ENCODE measurements at regions not wholly inside any gene's neighbourhood (a gene's known extent, or its start where the extent isn't known, plus 50 kb on each side); places are given as distances from the start of the nearest gene placed in this dataset.

DNA sequence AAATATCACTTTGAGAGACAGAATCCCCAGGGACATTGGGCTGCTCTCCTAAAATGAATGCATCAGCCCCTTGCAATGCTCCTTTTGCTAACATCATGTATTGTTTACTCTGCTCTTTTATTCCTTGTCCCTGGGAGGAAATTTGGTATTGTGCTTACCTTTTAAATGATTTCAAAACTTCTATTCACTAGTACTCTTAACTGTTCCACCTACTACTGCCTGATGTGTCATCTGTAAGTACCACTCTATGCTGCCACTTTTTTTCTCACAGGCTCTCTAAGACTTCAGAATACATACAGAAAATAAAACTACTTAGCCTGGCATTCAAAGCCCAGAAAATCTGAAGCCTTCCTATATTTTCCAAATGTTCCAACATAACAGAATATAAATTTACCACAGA is 667.2 kb downstream of the BRINP1 start:
- FAIRE-seq, result no peak
- DNase-seq (ENCODE audit: insufficient read length, low spot score), result no peak
- TF ChIP-seq PAX5 (IDR thresholded peaks at IDR 0.05; ENCODE audit: insufficient read depth, low read length, severe bottlenecking) (no peak), POLR2A (IDR thresholded peaks at IDR 0.05; ENCODE audit: low read depth, low read length) (no peak), SPI1 (IDR thresholded peaks at IDR 0.05; ENCODE audit: low read depth, low read length) (no peak), POLR2AphosphoS5 (IDR thresholded peaks at IDR 0.05; ENCODE audit: low read depth, low read length) (no peak), POU2F2 (IDR thresholded peaks at IDR 0.05; ENCODE audit: low read depth, low read length) (no peak), TAF1 (IDR thresholded peaks at IDR 0.05; ENCODE audit: low read depth, low read length) (no peak)

DNA sequence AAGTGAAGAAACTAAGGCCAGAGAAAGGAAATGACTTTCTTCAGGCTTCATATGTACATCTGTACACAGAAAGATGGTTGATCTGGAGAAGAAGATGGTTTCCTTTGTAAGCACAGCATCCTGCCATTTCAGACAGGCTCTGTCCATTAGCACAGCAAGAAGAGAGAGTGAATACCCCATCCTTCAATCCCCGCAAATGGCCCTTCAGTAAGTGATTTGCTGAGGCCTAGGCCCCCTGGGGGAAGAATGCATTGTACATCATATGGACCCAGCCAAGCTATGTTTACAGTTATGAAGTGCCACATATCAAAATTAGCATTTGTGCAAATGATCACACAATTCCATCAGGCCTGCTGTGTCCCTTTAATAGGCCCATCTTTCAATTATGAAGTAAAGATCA is 657.4 kb downstream of the BRINP1 start:
- TF ChIP-seq TAF1 (IDR thresholded peaks at IDR 0.05; ENCODE audit: low read depth, low read length) (no peak), POU2F2 (IDR thresholded peaks at IDR 0.05; ENCODE audit: low read depth, low read length) (no peak), POLR2AphosphoS5 (IDR thresholded peaks at IDR 0.05; ENCODE audit: low read depth, low read length) (no peak), POLR2A (IDR thresholded peaks at IDR 0.05; ENCODE audit: low read depth, low read length) (no peak), PAX5 (IDR thresholded peaks at IDR 0.05; ENCODE audit: insufficient read depth, low read length, severe bottlenecking) (no peak), SPI1 (IDR thresholded peaks at IDR 0.05; ENCODE audit: low read depth, low read length) (no peak)
- FAIRE-seq (no peak), DNase-seq (ENCODE audit: insufficient read length, low spot score) (no peak)

- TF ChIP-seq PAX5 (IDR thresholded peaks at IDR 0.05; ENCODE audit: insufficient read depth, low read length, severe bottlenecking) (no peak), POLR2A (IDR thresholded peaks at IDR 0.05; ENCODE audit: low read depth, low read length) (no peak), POLR2AphosphoS5 (IDR thresholded peaks at IDR 0.05; ENCODE audit: low read depth, low read length) (no peak), SPI1 (IDR thresholded peaks at IDR 0.05; ENCODE audit: low read depth, low read length) (no peak), POU2F2 (IDR thresholded peaks at IDR 0.05; ENCODE audit: low read depth, low read length) (no peak), TAF1 (IDR thresholded peaks at IDR 0.05; ENCODE audit: low read depth, low read length) (no peak)
- FAIRE-seq (no peak), DNase-seq (ENCODE audit: insufficient read length, low spot score) (no peak)
These were observed 648.0 kb downstream of the BRINP1 start for GRCh38 chr9:118721276-118721675.

- DNase-seq (ENCODE audit: insufficient read length, low spot score) (no peak), FAIRE-seq (no peak)
- TF ChIP-seq POLR2A (IDR thresholded peaks at IDR 0.05; ENCODE audit: low read depth, low read length), result no peak
- no peak for TF ChIP-seq PAX5 (IDR thresholded peaks at IDR 0.05; ENCODE audit: insufficient read depth, low read length, severe bottlenecking)
- no peak for TF ChIP-seq SPI1 (IDR thresholded peaks at IDR 0.05; ENCODE audit: low read depth, low read length)
- TF ChIP-seq POLR2AphosphoS5 (IDR thresholded peaks at IDR 0.05; ENCODE audit: low read depth, low read length), result no peak
- no peak for TF ChIP-seq TAF1 (IDR thresholded peaks at IDR 0.05; ENCODE audit: low read depth, low read length)
- TF ChIP-seq POU2F2 (IDR thresholded peaks at IDR 0.05; ENCODE audit: low read depth, low read length), result no peak
These were observed 647.3 kb downstream of the BRINP1 start for GRCh38 chr9:118721923-118722322.

GRCh38 chr9:118729981-118730380 is 639.3 kb downstream of the BRINP1 start:
- DNase-seq (ENCODE audit: insufficient read length, low spot score) (no peak), FAIRE-seq (no peak)
- TF ChIP-seq POU2F2 (IDR thresholded peaks at IDR 0.05; ENCODE audit: low read depth, low read length), result no peak
- TF ChIP-seq PAX5 (IDR thresholded peaks at IDR 0.05; ENCODE audit: insufficient read depth, low read length, severe bottlenecking), result no peak
- no peak for TF ChIP-seq TAF1 (IDR thresholded peaks at IDR 0.05; ENCODE audit: low read depth, low read length)
- TF ChIP-seq POLR2AphosphoS5 (IDR thresholded peaks at IDR 0.05; ENCODE audit: low read depth, low read length), result no peak
- TF ChIP-seq POLR2A (IDR thresholded peaks at IDR 0.05; ENCODE audit: low read depth, low read length), result no peak
- no peak for TF ChIP-seq SPI1 (IDR thresholded peaks at IDR 0.05; ENCODE audit: low read depth, low read length)

DNA sequence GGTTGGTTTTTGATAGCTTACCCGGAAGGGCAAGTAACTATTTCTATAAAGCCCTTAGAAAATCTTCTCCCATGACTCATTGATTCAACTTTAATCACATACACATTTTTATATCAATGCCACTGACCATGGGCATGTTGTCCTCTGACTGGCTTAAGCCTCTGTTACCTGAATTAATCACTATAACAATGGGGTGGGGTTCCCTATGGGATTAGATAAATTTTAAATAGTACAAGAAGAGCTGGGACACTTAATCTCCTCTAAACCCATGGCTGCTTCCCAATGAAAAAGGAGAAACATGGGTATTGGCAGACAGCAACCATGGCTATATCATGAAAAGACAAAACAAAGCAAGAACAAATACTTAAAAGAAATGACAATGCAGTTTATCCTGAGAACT is 636.2 kb downstream of the BRINP1 start:
- no peak for DNase-seq (ENCODE audit: insufficient read length, low spot score)
- FAIRE-seq, result no peak
- TF ChIP-seq POLR2A (IDR thresholded peaks at IDR 0.05; ENCODE audit: low read depth, low read length) (no peak), POLR2AphosphoS5 (IDR thresholded peaks at IDR 0.05; ENCODE audit: low read depth, low read length) (no peak), SPI1 (IDR thresholded peaks at IDR 0.05; ENCODE audit: low read depth, low read length) (no peak), POU2F2 (IDR thresholded peaks at IDR 0.05; ENCODE audit: low read depth, low read length) (no peak), PAX5 (IDR thresholded peaks at IDR 0.05; ENCODE audit: insufficient read depth, low read length, severe bottlenecking) (no peak), TAF1 (IDR thresholded peaks at IDR 0.05; ENCODE audit: low read depth, low read length) (no peak)

DNA sequence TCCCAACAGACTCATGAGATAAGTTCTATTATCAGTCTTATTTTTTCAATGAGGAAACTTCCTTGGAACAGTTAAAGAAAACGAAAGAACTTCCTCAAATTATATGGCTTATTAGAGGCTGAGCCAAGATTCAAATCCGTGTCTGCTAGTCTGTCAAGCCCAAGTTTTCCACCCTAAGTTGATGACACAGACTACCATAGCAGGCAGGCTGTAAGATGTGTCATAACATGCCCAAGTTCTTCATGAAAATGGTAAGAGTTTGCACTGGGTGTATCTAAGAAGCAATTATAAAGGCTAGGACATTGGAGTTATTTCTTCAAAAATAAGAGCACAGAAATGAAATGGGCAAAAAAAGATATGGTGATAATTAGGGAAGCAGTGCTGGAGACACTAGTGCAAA is 634.5 kb downstream of the BRINP1 start:
- TF ChIP-seq POU2F2 (IDR thresholded peaks at IDR 0.05; ENCODE audit: low read depth, low read length) (no peak), POLR2AphosphoS5 (IDR thresholded peaks at IDR 0.05; ENCODE audit: low read depth, low read length) (no peak), PAX5 (IDR thresholded peaks at IDR 0.05; ENCODE audit: insufficient read depth, low read length, severe bottlenecking) (no peak), POLR2A (IDR thresholded peaks at IDR 0.05; ENCODE audit: low read depth, low read length) (no peak), SPI1 (IDR thresholded peaks at IDR 0.05; ENCODE audit: low read depth, low read length) (no peak), TAF1 (IDR thresholded peaks at IDR 0.05; ENCODE audit: low read depth, low read length) (no peak)
- FAIRE-seq, result no peak

DNA sequence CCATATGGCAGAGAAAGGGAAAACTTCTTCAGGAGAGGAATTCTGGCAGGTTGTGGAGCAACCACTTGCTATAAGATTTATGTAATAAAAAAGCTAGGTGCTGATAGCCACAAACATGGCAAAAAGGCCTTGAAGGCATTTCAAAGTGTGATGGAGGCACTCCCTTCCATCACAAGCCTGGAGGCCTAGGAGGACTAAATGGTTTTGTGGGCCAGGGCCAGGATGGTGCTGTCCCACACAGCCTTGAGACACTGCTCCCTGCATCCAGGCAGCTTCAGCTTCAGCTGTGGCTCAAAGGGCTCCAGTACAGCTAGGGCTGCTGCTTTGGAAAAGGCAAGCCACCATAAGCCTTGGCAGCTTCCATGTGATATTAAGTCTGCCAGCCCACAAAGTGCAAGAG is 632.8 kb downstream of the BRINP1 start:
- FAIRE-seq (no peak), DNase-seq (ENCODE audit: insufficient read length, low spot score) (no peak)
- no peak for TF ChIP-seq SPI1 (IDR thresholded peaks at IDR 0.05; ENCODE audit: low read depth, low read length)
- TF ChIP-seq POLR2A (IDR thresholded peaks at IDR 0.05; ENCODE audit: low read depth, low read length), result no peak
- no peak for TF ChIP-seq TAF1 (IDR thresholded peaks at IDR 0.05; ENCODE audit: low read depth, low read length)
- TF ChIP-seq POU2F2 (IDR thresholded peaks at IDR 0.05; ENCODE audit: low read depth, low read length), result no peak
- TF ChIP-seq POLR2AphosphoS5 (IDR thresholded peaks at IDR 0.05; ENCODE audit: low read depth, low read length), result no peak
- TF ChIP-seq PAX5 (IDR thresholded peaks at IDR 0.05; ENCODE audit: insufficient read depth, low read length, severe bottlenecking), result no peak

More for the DNA sequence above, 634.5 kb downstream of the BRINP1 start:
- DNase-seq (ENCODE audit: insufficient read length, low spot score), result no peak

DNA sequence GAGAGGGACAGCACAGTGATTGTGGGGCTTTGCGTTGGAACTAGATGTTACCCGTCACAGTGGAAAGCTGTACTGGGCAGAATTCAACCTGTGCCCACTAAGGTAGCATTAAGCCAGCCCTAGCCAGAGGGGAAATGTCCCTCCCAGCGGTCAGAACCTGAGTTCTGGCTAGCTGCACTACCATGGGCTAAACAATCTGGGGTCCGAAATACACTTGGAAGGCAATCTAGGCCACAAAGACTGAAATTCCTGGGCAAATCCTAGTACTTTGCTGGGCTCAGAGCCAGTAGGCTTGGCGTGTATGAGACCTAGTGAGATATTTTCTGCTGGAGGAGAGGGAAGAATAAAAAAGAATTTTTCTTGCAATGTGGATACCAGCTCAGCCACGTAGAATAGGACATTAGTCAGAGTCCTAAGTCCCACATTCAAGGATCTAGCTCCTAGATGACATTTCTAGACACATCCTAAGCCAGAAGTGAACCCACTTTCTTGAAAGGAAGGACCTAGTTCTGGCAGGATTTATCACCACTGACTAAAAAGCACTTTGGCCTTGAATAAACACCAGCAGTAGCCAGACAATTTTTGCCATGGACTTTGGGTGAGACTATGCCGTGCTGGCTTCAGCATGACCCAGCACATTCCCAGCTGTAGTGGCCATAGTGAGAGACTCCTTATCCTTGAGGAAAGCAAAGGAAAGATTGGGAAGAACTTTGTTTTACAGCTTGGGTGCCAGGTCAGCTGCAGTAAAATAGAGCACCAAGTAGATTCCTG is 618.0 kb downstream of the BRINP1 start:
- FAIRE-seq, result no peak
- TF ChIP-seq POLR2AphosphoS5 (IDR thresholded peaks at IDR 0.05; ENCODE audit: low read depth, low read length) (no peak), SPI1 (IDR thresholded peaks at IDR 0.05; ENCODE audit: low read depth, low read length) (no peak), PAX5 (IDR thresholded peaks at IDR 0.05; ENCODE audit: insufficient read depth, low read length, severe bottlenecking) (no peak), POLR2A (IDR thresholded peaks at IDR 0.05; ENCODE audit: low read depth, low read length) (no peak), POU2F2 (IDR thresholded peaks at IDR 0.05; ENCODE audit: low read depth, low read length) (no peak), TAF1 (IDR thresholded peaks at IDR 0.05; ENCODE audit: low read depth, low read length) (no peak)

More for the DNA sequence above, 618.0 kb downstream of the BRINP1 start:
- DNase-seq (ENCODE audit: insufficient read length, low spot score), result no peak

Measured in GM12891 (cell line).